H9 (cell line): ENCODE measurements at regions not wholly inside any gene's neighbourhood (a gene's known extent, or its start where the extent isn't known, plus 50 kb on each side); places are given as distances from the start of the nearest gene placed in this dataset.

Experiments used
- DNase-seq: peaks from one replicate; pipeline ENCODE4 v3.0.0-alpha.2; 2017
- H2AFZ ChIP-seq: one replicate; pipeline ENCODE4 v1.6.1; 2013; ENCODE audit warnings: mild to moderate bottlenecking, low read length, control low read depth, moderate library complexity
- H2AK5ac ChIP-seq: 2 replicates; pipeline ENCODE4 v1.6.1; 2013; ENCODE audit warnings: low read length, control low read depth, mixed read lengths; ENCODE audit not compliant: insufficient read length
- H2BK120ac ChIP-seq: one replicate; pipeline ENCODE4 v1.6.1; 2013; ENCODE audit warnings: low read depth, mild to moderate bottlenecking, low read length, control low read depth, inconsistent platforms; ENCODE audit not compliant: poor library complexity, severe bottlenecking
- H2BK12ac ChIP-seq: 2 replicates; pipeline ENCODE4 v1.6.1; 2013; ENCODE audit warnings: low read length, control low read depth, mixed read lengths, low read depth; ENCODE audit not compliant: insufficient read length
- H2BK15ac ChIP-seq: 2 replicates; pipeline ENCODE4 v1.6.1; 2013; ENCODE audit warnings: low read depth, low read length, control low read depth
- H2BK20ac ChIP-seq: one replicate; pipeline ENCODE4 v1.6.1; 2013; ENCODE audit warnings: low read depth, mild to moderate bottlenecking, low read length, control low read depth, inconsistent platforms; ENCODE audit not compliant: poor library complexity, severe bottlenecking
- H2BK5ac ChIP-seq: 2 replicates; pipeline ENCODE4 v1.6.1; 2013; ENCODE audit warnings: low read length, control low read depth, mixed read lengths; ENCODE audit not compliant: insufficient read length
- H3K14ac ChIP-seq: 2 replicates; pipeline ENCODE4 v1.6.1; 2013; ENCODE audit warnings: low read length, control low read depth; ENCODE audit not compliant: insufficient read depth
- H3K18ac ChIP-seq: 2 replicates; pipeline ENCODE4 v1.6.1; 2013; ENCODE audit warnings: low read depth, mild to moderate bottlenecking, mixed read lengths, low read length, control low read depth; ENCODE audit not compliant: insufficient read length
- H3K23ac ChIP-seq: 2 replicates; pipeline ENCODE4 v1.6.1; 2013; ENCODE audit warnings: low read length, control low read depth, mixed read lengths, low read depth; ENCODE audit not compliant: insufficient read length
- H3K23me2 ChIP-seq: 2 replicates; pipeline ENCODE4 v1.6.1; 2013; ENCODE audit warnings: low read depth, mild to moderate bottlenecking, mixed read lengths, low read length, control low read depth; ENCODE audit not compliant: insufficient read length, poor library complexity, severe bottlenecking
- H3K27ac ChIP-seq: 2 replicates; pipeline ENCODE4 v1.5.1; 2013; ENCODE audit warnings: low read length, control low read depth, mixed read lengths, low read depth; ENCODE audit not compliant: insufficient read length
- H3K27me3 ChIP-seq: 2 replicates; pipeline ENCODE4 v1.6.1; 2013; ENCODE audit warnings: low read length, control low read depth, inconsistent platforms; ENCODE audit not compliant: insufficient read depth
- H3K4ac ChIP-seq: 2 replicates; pipeline ENCODE4 v1.6.1; 2013; ENCODE audit warnings: low read depth, mild to moderate bottlenecking, control low read depth, inconsistent platforms, low read length, moderate library complexity
- H3K4me1 ChIP-seq: 2 replicates; pipeline ENCODE4 v1.6.1; 2013; ENCODE audit warnings: low read length, control low read depth, inconsistent platforms; ENCODE audit not compliant: insufficient read depth
- H3K4me2 ChIP-seq: 2 replicates; pipeline ENCODE4 v1.6.1; 2013; ENCODE audit warnings: low read length, control low read depth, mixed read lengths; ENCODE audit not compliant: insufficient read length, insufficient read depth
- H3K56ac ChIP-seq: 2 replicates; pipeline ENCODE4 v1.6.1; 2013; ENCODE audit warnings: low read depth, mild to moderate bottlenecking, mixed read lengths, low read length, control low read depth; ENCODE audit not compliant: insufficient read length
- H3K79me1 ChIP-seq: 2 replicates; pipeline ENCODE4 v1.6.1; 2013; ENCODE audit warnings: low read depth, mild to moderate bottlenecking, moderate library complexity, low read length, control low read depth, inconsistent platforms; ENCODE audit not compliant: insufficient read depth, poor library complexity, severe bottlenecking
- H3K79me2 ChIP-seq: 2 replicates; pipeline ENCODE4 v1.6.1; 2013; ENCODE audit warnings: low read length, control low read depth, inconsistent platforms; ENCODE audit not compliant: insufficient read depth
- H3K9ac ChIP-seq: 2 replicates; pipeline ENCODE4 v1.6.1; 2013; ENCODE audit warnings: low read length, control low read depth, mixed read lengths; ENCODE audit not compliant: insufficient read length; ENCODE audit errors: extremely low read depth
- H3K9me3 ChIP-seq: one replicate; pipeline ENCODE4 v1.6.1; 2013; ENCODE audit warnings: low read depth, low read length, inconsistent platforms; ENCODE audit not compliant: control insufficient read depth
- H3T11ph ChIP-seq: one replicate; pipeline ENCODE4 v1.6.1; 2013; ENCODE audit warnings: mild to moderate bottlenecking, low read length, control low read depth, inconsistent platforms
- H4K20me1 ChIP-seq: one replicate; pipeline ENCODE4 v1.6.1; 2013; ENCODE audit not compliant: control insufficient read depth, insufficient read length, insufficient read depth
- H4K5ac ChIP-seq: 2 replicates; pipeline ENCODE4 v1.6.1; 2013; ENCODE audit warnings: low read depth, mild to moderate bottlenecking, mixed read lengths, low read length, control low read depth; ENCODE audit not compliant: insufficient read length
- H4K8ac ChIP-seq: replicated peaks from 2 replicates; pipeline ENCODE4 v1.6.1; 2013; ENCODE audit warnings: low read length, control low read depth, mixed read lengths, low read depth; ENCODE audit not compliant: insufficient read length
- H4K91ac ChIP-seq: 2 replicates; pipeline ENCODE4 v1.6.1; 2013; ENCODE audit warnings: low read depth, mild to moderate bottlenecking, moderate library complexity, mixed read lengths, low read length, control low read depth; ENCODE audit not compliant: insufficient read length
- H3K27ac Mint-ChIP-seq, 3 experiments: 2 replicates in 2 of 3; 3 replicates in 1 of 3; pipeline ENCODE4 v1.8.0; 2020 to 2021; ENCODE audit warnings: mixed read lengths in 3 of 3, mild to moderate bottlenecking in 1 of 3, moderate library complexity in 1 of 3
- H3K27me3 Mint-ChIP-seq: 2 replicates; pipeline ENCODE4 v1.8.0; 2021; ENCODE audit warnings: low read depth, mild to moderate bottlenecking, moderate library complexity, mixed read lengths
- H3K36me3 Mint-ChIP-seq, 3 experiments: 2 replicates in 2 of 3; 3 replicates in 1 of 3; pipeline ENCODE4 v1.8.0; 2020 to 2021; ENCODE audit warnings: low read depth in 3 of 3, mixed read lengths in 3 of 3; ENCODE audit not compliant: insufficient read depth in 1 of 3
- H3K4me1 Mint-ChIP-seq, 2 experiments: 2 replicates each; pipeline ENCODE4 v1.8.0; 2020; ENCODE audit warnings: mixed read lengths in 2 of 2
- H3K4me3 Mint-ChIP-seq, 2 experiments: 2 replicates in 1 of 2; 3 replicates in 1 of 2; pipeline ENCODE4 v1.8.0; 2020 to 2021; ENCODE audit warnings: mild to moderate bottlenecking in 2 of 2, mixed read lengths in 2 of 2, moderate library complexity in 1 of 2
- H3K9me3 Mint-ChIP-seq, 2 experiments: 2 replicates in 1 of 2; 3 replicates in 1 of 2; pipeline ENCODE4 v1.8.0; 2020; ENCODE audit warnings: mild to moderate bottlenecking in 2 of 2, mixed read lengths in 2 of 2, moderate library complexity in 1 of 2
- WGBS: extraction: QIAGEN DNeasy Blood & Tissue Kit; methylation state at CpG from one replicate; pipeline ENCODE4 v1.1.7; 2013; ENCODE audit warnings: missing lambda C conversion rate, low lambda C conversion rate, mixed read lengths; ENCODE audit not compliant: insufficient read length; ENCODE audit errors: extremely low coverage; 5-methylcytosine and 5-hydroxymethylcytosine counted together
- TF ChIP-seq, protein P1 (sequence below): fragments of 200-600 bp; sonication (generic); conservative IDR thresholded peaks from 3 replicates; pipeline ENCODE4 v1.8.0; 2021; ENCODE audit warnings: antibody characterized with exemption, mild to moderate bottlenecking

DNA sequence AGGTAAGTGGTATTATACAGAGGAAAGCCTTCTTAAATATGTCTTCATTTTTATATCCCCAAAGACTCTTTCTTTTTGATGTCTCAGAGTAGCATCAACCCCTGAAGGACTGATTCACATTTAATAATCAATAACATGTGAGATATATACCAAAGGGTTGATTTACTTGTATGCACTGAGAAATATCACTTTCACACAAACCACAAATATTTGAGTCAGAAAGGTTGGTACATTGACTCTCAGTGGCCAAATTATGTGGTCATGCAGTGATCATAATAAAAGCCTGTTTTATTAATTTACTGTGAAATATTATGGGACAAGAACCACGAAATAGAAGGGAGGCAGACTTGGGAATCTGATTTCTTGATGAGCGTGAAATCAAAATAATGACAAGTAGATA lies 329.0 kb downstream of the GBE1 start:
- Histone ChIP-seq H4K20me1 (no peaks in the 10 kb centered on the region), H3K14ac (no peak overlapping the region), H3K4me2 (no peak overlapping the region), H3K23me2 (no peaks in the 10 kb centered on the region), H2BK15ac (no peak overlapping the region), H2BK5ac (no peak overlapping the region), H3K23ac (no peak overlapping the region), H3K27me3 (no peaks in the 10 kb centered on the region), H2BK120ac (no peak overlapping the region), H2BK12ac (no peak overlapping the region), H2AFZ (no peak overlapping the region), H2AK5ac (no peak overlapping the region), H4K91ac (no peak overlapping the region), H3T11ph (no peak overlapping the region), H3K56ac (no peak overlapping the region), H3K79me1 (no peaks in the 10 kb centered on the region), H3K79me2 (no peaks in the 10 kb centered on the region), H4K8ac (no peak overlapping the region), H3K27ac (no peak overlapping the region), H3K4ac (no peak overlapping the region), H4K5ac (no peak overlapping the region), H3K9ac (no peak overlapping the region), H3K18ac (no peak overlapping the region), H2BK20ac (no peak overlapping the region), H3K4me1 (no peaks in the 10 kb centered on the region), H3K9me3 (no peaks in the 10 kb centered on the region)
- Mint-ChIP-seq H3K9me3 (no peaks in the 10 kb centered on the region), H3K27me3 (peaks cover 2% of the 10 kb centered on the region; the same call in 1 of the 2 replicates), H3K36me3 (no peaks in the 10 kb centered on the region), H3K27ac (no peak overlapping the region), H3K4me1 (peaks cover 8 to 11% of the 10 kb centered on the region in 2 experiments), H3K4me3 (no peak overlapping the region)
- WGBS = no CpG with 5 or more reads among the region's 2 CpGs
- DNase-seq = no peak
- TF ChIP-seq, protein P1, sequence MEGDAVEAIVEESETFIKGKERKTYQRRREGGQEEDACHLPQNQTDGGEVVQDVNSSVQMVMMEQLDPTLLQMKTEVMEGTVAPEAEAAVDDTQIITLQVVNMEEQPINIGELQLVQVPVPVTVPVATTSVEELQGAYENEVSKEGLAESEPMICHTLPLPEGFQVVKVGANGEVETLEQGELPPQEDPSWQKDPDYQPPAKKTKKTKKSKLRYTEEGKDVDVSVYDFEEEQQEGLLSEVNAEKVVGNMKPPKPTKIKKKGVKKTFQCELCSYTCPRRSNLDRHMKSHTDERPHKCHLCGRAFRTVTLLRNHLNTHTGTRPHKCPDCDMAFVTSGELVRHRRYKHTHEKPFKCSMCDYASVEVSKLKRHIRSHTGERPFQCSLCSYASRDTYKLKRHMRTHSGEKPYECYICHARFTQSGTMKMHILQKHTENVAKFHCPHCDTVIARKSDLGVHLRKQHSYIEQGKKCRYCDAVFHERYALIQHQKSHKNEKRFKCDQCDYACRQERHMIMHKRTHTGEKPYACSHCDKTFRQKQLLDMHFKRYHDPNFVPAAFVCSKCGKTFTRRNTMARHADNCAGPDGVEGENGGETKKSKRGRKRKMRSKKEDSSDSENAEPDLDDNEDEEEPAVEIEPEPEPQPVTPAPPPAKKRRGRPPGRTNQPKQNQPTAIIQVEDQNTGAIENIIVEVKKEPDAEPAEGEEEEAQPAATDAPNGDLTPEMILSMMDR = no peak
